WTC11 (cell line): ENCODE measurements at regions not wholly inside any gene's neighbourhood (a gene's known extent, or its start where the extent isn't known, plus 50 kb on each side); places are given as distances from the start of the nearest gene placed in this dataset.

Experiments
- ATAC-seq: fragments of 200-7000 bp; cut with Tn5 transposase; 2 replicates; pipeline ENCODE4 v1.10.0; 2021; ENCODE audit warnings: mild to moderate bottlenecking, moderate library complexity
- CTCF ChIA-PET: fragments of 300-600 bp; sonication (Branson Sonifier 250); formaldehyde crosslinking; loops from one replicate; lab custom pipeline; 2021; ENCODE audit warnings: antibody characterized with exemption; lab: Charles Lee
- POLR2A ChIA-PET: fragments of 350-600 bp; sonication (Branson Sonifier 250); formaldehyde crosslinking; loops from one replicate; lab custom pipeline; 2021; ENCODE audit warnings: antibody characterized with exemption; lab: Charles Lee
- DNase-seq: peaks from one replicate; pipeline ENCODE4 v3.0.0; 2021; ENCODE audit warnings: low spot score
- H3K27ac Mint-ChIP-seq: 2 replicates; pipeline ENCODE4 v1.8.0; 2021; ENCODE audit warnings: mixed read lengths
- H3K27me3 Mint-ChIP-seq: 2 replicates; pipeline ENCODE4 v1.8.0; 2021; ENCODE audit warnings: low read depth, mild to moderate bottlenecking, moderate library complexity, mixed read lengths
- H3K36me3 Mint-ChIP-seq: 2 replicates; pipeline ENCODE4 v1.8.0; 2021; ENCODE audit warnings: mixed read lengths
- H3K4me1 Mint-ChIP-seq: 2 replicates; pipeline ENCODE4 v1.8.0; 2022; ENCODE audit warnings: mixed read lengths
- H3K4me3 Mint-ChIP-seq: 2 replicates; pipeline ENCODE4 v1.8.0; 2021; ENCODE audit warnings: mild to moderate bottlenecking, moderate library complexity, mixed read lengths
- H3K9me3 Mint-ChIP-seq: 2 replicates; pipeline ENCODE4 v1.8.0; 2021; ENCODE audit warnings: mixed read lengths
- AFF4 ChIP-seq: sonication (generic); formaldehyde crosslinking; IDR thresholded peaks from 2 replicates; pipeline ENCODE4 v1.8.1; 2023; ENCODE audit warnings: mild to moderate bottlenecking, missing genetic modification reagents, borderline replicate concordance
- ATF2 ChIP-seq: sonication (generic); formaldehyde crosslinking; IDR thresholded peaks from 2 replicates; pipeline ENCODE4 v1.8.1; 2022; ENCODE audit warnings: low read depth, missing genetic modification reagents, borderline replicate concordance
- CBFB ChIP-seq: sonication (generic); formaldehyde crosslinking; IDR thresholded peaks from 2 replicates; pipeline ENCODE4 v1.8.1; 2022; ENCODE audit warnings: mild to moderate bottlenecking, low read depth, missing genetic modification reagents
- ELF4 ChIP-seq: sonication (generic); formaldehyde crosslinking; IDR thresholded peaks from 2 replicates; pipeline ENCODE4 v1.8.1; 2022; ENCODE audit warnings: low read depth, mild to moderate bottlenecking, moderate library complexity, missing genetic modification reagents
- EMX1 ChIP-seq: fragments of 250-450 bp; sonication (Bioruptor Pico); IDR thresholded peaks from 2 replicates; pipeline ENCODE4 v1.8.0; 2021; ENCODE audit warnings: mild to moderate bottlenecking
- FOXP4 ChIP-seq: sonication (generic); formaldehyde crosslinking; IDR thresholded peaks from 2 replicates; pipeline ENCODE4 v1.8.0; 2022; ENCODE audit warnings: mild to moderate bottlenecking, missing genetic modification reagents
- NR1H2 ChIP-seq: sonication (generic); formaldehyde crosslinking; IDR thresholded peaks from 2 replicates; pipeline ENCODE4 v1.9.0; 2021; ENCODE audit warnings: mild to moderate bottlenecking, moderate library complexity, missing genetic modification reagents
- TEAD1 ChIP-seq: sonication (generic); formaldehyde crosslinking; IDR thresholded peaks from 2 replicates; pipeline ENCODE4 v1.8.0; 2022; ENCODE audit warnings: mild to moderate bottlenecking, missing genetic modification reagents
- ZBTB43 ChIP-seq: sonication (generic); formaldehyde crosslinking; IDR thresholded peaks from 2 replicates; pipeline ENCODE4 v1.8.1; 2023; ENCODE audit warnings: mild to moderate bottlenecking, missing genetic modification reagents
- ZNF232 ChIP-seq: sonication (generic); formaldehyde crosslinking; IDR thresholded peaks from 2 replicates; pipeline ENCODE4 v1.8.0; 2022; ENCODE audit warnings: mild to moderate bottlenecking, missing genetic modification reagents
- ZNF532 ChIP-seq: fragments of 250-450 bp; sonication (Bioruptor Pico); IDR thresholded peaks from 2 replicates; pipeline ENCODE4 v1.9.0; 2021; ENCODE audit warnings: mild to moderate bottlenecking, borderline replicate concordance
- ZSCAN18 ChIP-seq: fragments of 250-450 bp; sonication (Bioruptor Pico); IDR thresholded peaks from 2 replicates; pipeline ENCODE4 v2.1.2; 2022; ENCODE audit warnings: mild to moderate bottlenecking, moderate library complexity
- TF ChIP-seq, protein P1 (sequence below): sonication (generic); formaldehyde crosslinking; IDR thresholded peaks from 2 replicates; pipeline ENCODE4 v1.8.1; 2023; ENCODE audit warnings: mild to moderate bottlenecking, missing genetic modification reagents
- TF ChIP-seq, protein P2 (sequence below): sonication (generic); formaldehyde crosslinking; IDR thresholded peaks from 2 replicates; pipeline ENCODE4 v1.8.0; 2022; ENCODE audit warnings: mild to moderate bottlenecking, missing genetic modification reagents
- TF ChIP-seq, protein P3 (sequence below): fragments of 200-600 bp; IDR thresholded peaks from 2 replicates; pipeline ENCODE4 v1.8.0; 2022; ENCODE audit warnings: antibody characterized with exemption
- TF ChIP-seq, protein P4 (sequence below): sonication (generic); formaldehyde crosslinking; IDR thresholded peaks from 2 replicates; pipeline ENCODE4 v1.8.1; 2022; ENCODE audit warnings: low read depth, mild to moderate bottlenecking, moderate library complexity, missing genetic modification reagents, borderline replicate concordance

GRCh38 chr16:64687786-64688185 lies 434.1 kb downstream of the CDH11 start:
- Mint-ChIP-seq H3K27ac (no peak overlapping the region), H3K27me3 (no peaks in the 10 kb centered on the region), H3K4me1 (no peaks in the 10 kb centered on the region), H3K4me3 (no peak overlapping the region), H3K9me3 (peaks cover 17% of the 10 kb centered on the region), H3K36me3 (peaks cover 5% of the 10 kb centered on the region)
- no peak for ATAC-seq
- CTCF ChIA-PET = no interaction called here
- no peak for DNase-seq
- POLR2A ChIA-PET = no interaction called here
- no peak for TF ChIP-seq ELF4
- no peak for TF ChIP-seq TEAD1 (CRISPR knock-in tag)
- TF ChIP-seq, protein P1, sequence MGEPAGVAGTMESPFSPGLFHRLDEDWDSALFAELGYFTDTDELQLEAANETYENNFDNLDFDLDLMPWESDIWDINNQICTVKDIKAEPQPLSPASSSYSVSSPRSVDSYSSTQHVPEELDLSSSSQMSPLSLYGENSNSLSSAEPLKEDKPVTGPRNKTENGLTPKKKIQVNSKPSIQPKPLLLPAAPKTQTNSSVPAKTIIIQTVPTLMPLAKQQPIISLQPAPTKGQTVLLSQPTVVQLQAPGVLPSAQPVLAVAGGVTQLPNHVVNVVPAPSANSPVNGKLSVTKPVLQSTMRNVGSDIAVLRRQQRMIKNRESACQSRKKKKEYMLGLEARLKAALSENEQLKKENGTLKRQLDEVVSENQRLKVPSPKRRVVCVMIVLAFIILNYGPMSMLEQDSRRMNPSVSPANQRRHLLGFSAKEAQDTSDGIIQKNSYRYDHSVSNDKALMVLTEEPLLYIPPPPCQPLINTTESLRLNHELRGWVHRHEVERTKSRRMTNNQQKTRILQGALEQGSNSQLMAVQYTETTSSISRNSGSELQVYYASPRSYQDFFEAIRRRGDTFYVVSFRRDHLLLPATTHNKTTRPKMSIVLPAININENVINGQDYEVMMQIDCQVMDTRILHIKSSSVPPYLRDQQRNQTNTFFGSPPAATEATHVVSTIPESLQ (CRISPR knock-in tag) = no peak
- no peak for TF ChIP-seq ZBTB43
- no peak for TF ChIP-seq AFF4
- TF ChIP-seq FOXP4 (CRISPR knock-in tag) = no peak
- no peak for TF ChIP-seq ZSCAN18 (CRISPR knock-in tag)
- TF ChIP-seq, protein P2, sequence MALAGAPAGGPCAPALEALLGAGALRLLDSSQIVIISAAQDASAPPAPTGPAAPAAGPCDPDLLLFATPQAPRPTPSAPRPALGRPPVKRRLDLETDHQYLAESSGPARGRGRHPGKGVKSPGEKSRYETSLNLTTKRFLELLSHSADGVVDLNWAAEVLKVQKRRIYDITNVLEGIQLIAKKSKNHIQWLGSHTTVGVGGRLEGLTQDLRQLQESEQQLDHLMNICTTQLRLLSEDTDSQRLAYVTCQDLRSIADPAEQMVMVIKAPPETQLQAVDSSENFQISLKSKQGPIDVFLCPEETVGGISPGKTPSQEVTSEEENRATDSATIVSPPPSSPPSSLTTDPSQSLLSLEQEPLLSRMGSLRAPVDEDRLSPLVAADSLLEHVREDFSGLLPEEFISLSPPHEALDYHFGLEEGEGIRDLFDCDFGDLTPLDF = no peak
- no peak for TF ChIP-seq ATF2 (CRISPR knock-in tag)
- TF ChIP-seq ZNF532 (CRISPR knock-in tag) = no peak
- no peak for TF ChIP-seq ZNF232 (CRISPR knock-in tag)
- TF ChIP-seq EMX1 = no peak
- no peak for TF ChIP-seq NR1H2 (CRISPR knock-in tag)
- TF ChIP-seq CBFB (CRISPR knock-in tag) = no peak
- TF ChIP-seq, protein P3, sequence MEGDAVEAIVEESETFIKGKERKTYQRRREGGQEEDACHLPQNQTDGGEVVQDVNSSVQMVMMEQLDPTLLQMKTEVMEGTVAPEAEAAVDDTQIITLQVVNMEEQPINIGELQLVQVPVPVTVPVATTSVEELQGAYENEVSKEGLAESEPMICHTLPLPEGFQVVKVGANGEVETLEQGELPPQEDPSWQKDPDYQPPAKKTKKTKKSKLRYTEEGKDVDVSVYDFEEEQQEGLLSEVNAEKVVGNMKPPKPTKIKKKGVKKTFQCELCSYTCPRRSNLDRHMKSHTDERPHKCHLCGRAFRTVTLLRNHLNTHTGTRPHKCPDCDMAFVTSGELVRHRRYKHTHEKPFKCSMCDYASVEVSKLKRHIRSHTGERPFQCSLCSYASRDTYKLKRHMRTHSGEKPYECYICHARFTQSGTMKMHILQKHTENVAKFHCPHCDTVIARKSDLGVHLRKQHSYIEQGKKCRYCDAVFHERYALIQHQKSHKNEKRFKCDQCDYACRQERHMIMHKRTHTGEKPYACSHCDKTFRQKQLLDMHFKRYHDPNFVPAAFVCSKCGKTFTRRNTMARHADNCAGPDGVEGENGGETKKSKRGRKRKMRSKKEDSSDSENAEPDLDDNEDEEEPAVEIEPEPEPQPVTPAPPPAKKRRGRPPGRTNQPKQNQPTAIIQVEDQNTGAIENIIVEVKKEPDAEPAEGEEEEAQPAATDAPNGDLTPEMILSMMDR = no peak
- TF ChIP-seq, protein P4, sequence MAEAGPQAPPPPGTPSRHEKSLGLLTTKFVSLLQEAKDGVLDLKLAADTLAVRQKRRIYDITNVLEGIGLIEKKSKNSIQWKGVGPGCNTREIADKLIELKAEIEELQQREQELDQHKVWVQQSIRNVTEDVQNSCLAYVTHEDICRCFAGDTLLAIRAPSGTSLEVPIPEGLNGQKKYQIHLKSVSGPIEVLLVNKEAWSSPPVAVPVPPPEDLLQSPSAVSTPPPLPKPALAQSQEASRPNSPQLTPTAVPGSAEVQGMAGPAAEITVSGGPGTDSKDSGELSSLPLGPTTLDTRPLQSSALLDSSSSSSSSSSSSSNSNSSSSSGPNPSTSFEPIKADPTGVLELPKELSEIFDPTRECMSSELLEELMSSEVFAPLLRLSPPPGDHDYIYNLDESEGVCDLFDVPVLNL = no peak
